Uterus (tissue), 3 donors: ENCODE measurements at regions not wholly inside any gene's neighbourhood (a gene's known extent, or its start where the extent isn't known, plus 50 kb on each side); places are given as distances from the start of the nearest gene placed in this dataset.

ENCODE experiments used
- DNase-seq, 2 donors: peaks; one replicate each; pipeline ENCODE4 v3.0.0-alpha.2; 2019 to 2020
- H3K27ac ChIP-seq, 2 donors: fragments of 200-600 bp; sonication (generic); 1 replicate in 1 of 2; 2 replicates in 1 of 2; pipeline ENCODE4 v1.5.1; 2016 to 2018
- H3K27me3 ChIP-seq, 2 donors: fragments of 200-600 bp; sonication (generic); one replicate each; pipeline ENCODE4 v1.5.1; 2018 to 2019; ENCODE audit warnings: control low read depth in 1 of 2
- H3K36me3 ChIP-seq, 2 donors: fragments of 200-600 bp; sonication (generic); one replicate each; pipeline ENCODE4 v1.5.1; 2019; ENCODE audit warnings: control low read depth in 1 of 2
- H3K4me1 ChIP-seq, 2 donors: fragments of 200-600 bp; sonication (generic); one replicate each; pipeline ENCODE4 v1.5.1; 2018 to 2019; ENCODE audit warnings: control low read depth in 1 of 2
- H3K4me3 ChIP-seq, 2 donors: fragments of 200-600 bp; sonication (generic); 1 replicate in 1 of 2; 2 replicates in 1 of 2; pipeline ENCODE4 v1.5.1; 2018 to 2019; ENCODE audit warnings: mild to moderate bottlenecking in 1 of 2
- H3K9me3 ChIP-seq, 2 donors: fragments of 200-600 bp; sonication (generic); one replicate each; pipeline ENCODE4 v1.5.1; 2019; ENCODE audit warnings: control low read depth in 1 of 2
- CTCF ChIP-seq, 4 experiments: fragments of 200-600 bp in 2 of 4; fragments of 450-650 bp in 2 of 4; sonication (generic) in 2 of 4; IDR thresholded peaks; one replicate each; pipeline ENCODE4 v1.5.1; 2016 to 2019; ENCODE audit warnings: antibody characterized with exemption in 4 of 4, mild to moderate bottlenecking in 2 of 4, moderate library complexity in 1 of 4
- POLR2A ChIP-seq, 2 donors: fragments of 450-650 bp; IDR thresholded peaks; one replicate each; pipeline ENCODE4 v1.6.1; 2016; ENCODE audit warnings: antibody characterized with exemption in 2 of 2, mild to moderate bottlenecking in 1 of 2, moderate library complexity in 1 of 2
- intact Hi-C: fragments of 100-400 bp; cut with DNase I; formaldehyde crosslinking; loops from one replicate; pipeline ENCODE4 v1.15.1; 2023; ENCODE audit warnings: low total_unique reads
- donor health status: DM: yes; HTN: yes; CAD: no.

DNA sequence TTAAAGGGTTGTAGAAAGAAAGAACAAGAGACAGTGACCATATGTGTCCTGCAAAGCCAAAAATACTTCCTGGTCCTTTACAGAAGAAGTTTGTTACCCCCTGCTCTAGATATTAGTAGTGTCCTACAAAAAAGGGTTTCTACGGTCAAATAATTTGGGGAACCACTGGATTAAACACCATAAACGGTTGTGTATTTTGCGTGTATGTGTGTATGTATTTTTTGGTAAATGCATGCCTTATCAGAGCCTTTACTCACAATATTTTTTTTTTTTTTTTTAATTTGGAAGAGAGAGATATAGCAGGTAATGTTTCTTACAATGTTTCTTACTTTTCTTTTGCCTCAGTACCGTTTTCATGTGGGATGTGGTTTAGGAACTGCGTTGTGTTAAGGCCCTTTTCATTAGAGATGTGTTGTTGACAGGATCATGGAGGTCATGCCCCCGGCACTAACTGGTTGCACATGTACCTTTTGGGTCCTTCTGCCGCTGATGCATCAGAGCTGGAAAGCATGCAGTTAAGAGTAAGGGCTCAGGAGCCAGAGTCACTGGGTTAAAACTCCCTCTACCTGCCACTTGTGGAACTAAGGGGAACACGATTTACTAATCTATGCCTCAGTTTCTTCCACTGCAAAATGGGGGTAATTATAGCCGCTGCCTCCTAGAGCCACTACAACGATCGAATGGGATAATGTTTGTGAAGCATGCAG lies 234.6 kb upstream of the KAZN start:
- no peaks in the 10 kb centered on the region for H3K27me3 ChIP-seq
- H3K9me3 ChIP-seq: no peaks in the 10 kb centered on the region
- no peak overlapping the region for H3K4me3 ChIP-seq
- intact Hi-C loops: no loop called here
- H3K27ac ChIP-seq: no peak overlapping the region
- H3K4me1 ChIP-seq: no peaks in the 10 kb centered on the region
- no peaks in the 10 kb centered on the region for H3K36me3 ChIP-seq
- TF ChIP-seq POLR2A (IDR thresholded peaks at IDR 0.05) (no peak), CTCF (IDR thresholded peaks at IDR 0.05) (no peak)
- no peak for DNase-seq

GRCh38 chr1:14365301-14365988 lies 233.0 kb upstream of the KAZN start:
- TF ChIP-seq POLR2A (IDR thresholded peaks at IDR 0.05) (no peak), CTCF (IDR thresholded peaks at IDR 0.05) (no peak)
- Histone ChIP-seq H3K27ac (no peak overlapping the region), H3K9me3 (no peaks in the 10 kb centered on the region), H3K36me3 (no peaks in the 10 kb centered on the region), H3K27me3 (no peaks in the 10 kb centered on the region), H3K4me1 (no peaks in the 10 kb centered on the region), H3K4me3 (no peak overlapping the region)
- intact Hi-C loops: no loop called here
- DNase-seq: no peak

- intact Hi-C loops: no loop called here
- H3K27ac ChIP-seq: no peak overlapping the region
- H3K4me1 ChIP-seq: no peaks in the 10 kb centered on the region
- H3K9me3 ChIP-seq: no peaks in the 10 kb centered on the region
- no peak for DNase-seq
- no peaks in the 10 kb centered on the region for H3K36me3 ChIP-seq
- no peak for TF ChIP-seq POLR2A (IDR thresholded peaks at IDR 0.05)
- no peak for TF ChIP-seq CTCF (IDR thresholded peaks at IDR 0.05)
- H3K27me3 ChIP-seq: no peaks in the 10 kb centered on the region
- H3K4me3 ChIP-seq: no peak overlapping the region
Observed at GRCh38 chr1:14366091-14367018, 232.1 kb upstream of the KAZN start.

DNA sequence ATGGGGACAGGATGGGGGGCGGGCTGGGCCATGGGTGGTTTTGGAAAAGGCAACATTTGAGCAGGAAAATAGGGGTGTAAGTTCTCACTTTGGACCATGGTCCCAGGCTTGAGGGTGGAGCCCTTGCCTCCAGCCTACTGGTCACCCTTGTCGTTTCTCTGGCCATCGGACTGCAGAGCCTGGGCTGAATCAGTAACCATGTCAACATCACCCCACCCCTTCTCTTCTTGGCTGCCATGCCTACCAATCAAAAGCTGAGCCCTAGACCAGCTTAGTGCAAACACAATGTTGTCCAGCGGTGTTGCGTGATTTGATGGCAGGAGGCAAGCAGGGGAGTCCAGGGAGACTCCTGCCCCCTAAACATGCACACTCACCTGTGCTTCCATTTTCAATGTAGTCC lies 231.0 kb upstream of the KAZN start:
- H3K27me3 ChIP-seq: no peaks in the 10 kb centered on the region
- no peaks in the 10 kb centered on the region for H3K36me3 ChIP-seq
- no peaks in the 10 kb centered on the region for H3K9me3 ChIP-seq
- no peak overlapping the region for H3K27ac ChIP-seq
- TF ChIP-seq CTCF (IDR thresholded peaks at IDR 0.05) (no peak), POLR2A (IDR thresholded peaks at IDR 0.05) (no peak)
- H3K4me3 ChIP-seq: no peak overlapping the region
- no peaks in the 10 kb centered on the region for H3K4me1 ChIP-seq
- DNase-seq: no peak
- intact Hi-C loops: no loop called here
